Superior temporal gyrus (tissue), 1 donor: ENCODE measurements at regions not wholly inside any gene's neighbourhood (a gene's known extent, or its start where the extent isn't known, plus 50 kb on each side); places are given as distances from the start of the nearest gene placed in this dataset.

ENCODE experiments used
- DNase-seq: peaks from one replicate; pipeline ENCODE4 v3.0.0-alpha.2; 2016; ENCODE audit errors: extremely low spot score

DNA sequence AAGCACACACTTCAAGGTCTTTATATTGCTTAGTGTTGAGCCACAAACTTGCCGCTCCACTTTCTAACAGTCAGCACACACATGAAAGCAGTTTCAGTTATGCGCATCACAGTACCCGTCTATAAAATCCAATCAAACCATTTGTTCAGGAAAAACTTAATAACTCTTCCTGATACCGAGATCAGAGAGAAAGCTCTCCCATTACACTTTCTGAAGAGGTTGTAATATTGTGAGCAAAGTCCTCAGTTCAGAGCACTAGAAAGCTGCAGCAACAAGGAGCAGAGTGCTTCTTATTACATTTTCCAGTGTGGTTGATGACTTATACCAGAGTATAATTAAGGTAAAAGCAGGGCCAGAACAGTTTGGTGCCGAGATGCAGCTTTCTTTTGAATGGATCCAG is 102.8 kb upstream of the F3 start:
- DNase-seq = no peak

DNA sequence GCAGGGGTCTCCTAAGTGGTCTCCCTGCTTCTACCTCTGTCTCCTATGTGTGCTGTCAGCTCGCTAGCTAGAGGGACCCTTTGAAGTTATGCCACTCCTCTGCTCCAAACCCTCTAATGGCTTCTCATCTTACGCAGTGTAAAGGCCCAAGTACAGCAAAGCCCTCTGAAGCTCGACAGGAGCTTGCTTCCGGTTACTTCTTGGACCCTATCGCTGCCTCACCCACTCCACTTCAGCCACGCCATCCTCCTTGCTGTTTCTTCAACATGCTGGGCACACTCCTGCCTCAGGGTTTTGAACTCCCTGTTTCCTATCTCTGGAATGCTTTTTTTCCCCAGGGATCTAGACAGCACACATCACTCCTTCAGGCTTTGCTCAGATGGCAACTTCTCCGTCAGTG is 102.3 kb upstream of the F3 start:
- no peak for DNase-seq

DNA sequence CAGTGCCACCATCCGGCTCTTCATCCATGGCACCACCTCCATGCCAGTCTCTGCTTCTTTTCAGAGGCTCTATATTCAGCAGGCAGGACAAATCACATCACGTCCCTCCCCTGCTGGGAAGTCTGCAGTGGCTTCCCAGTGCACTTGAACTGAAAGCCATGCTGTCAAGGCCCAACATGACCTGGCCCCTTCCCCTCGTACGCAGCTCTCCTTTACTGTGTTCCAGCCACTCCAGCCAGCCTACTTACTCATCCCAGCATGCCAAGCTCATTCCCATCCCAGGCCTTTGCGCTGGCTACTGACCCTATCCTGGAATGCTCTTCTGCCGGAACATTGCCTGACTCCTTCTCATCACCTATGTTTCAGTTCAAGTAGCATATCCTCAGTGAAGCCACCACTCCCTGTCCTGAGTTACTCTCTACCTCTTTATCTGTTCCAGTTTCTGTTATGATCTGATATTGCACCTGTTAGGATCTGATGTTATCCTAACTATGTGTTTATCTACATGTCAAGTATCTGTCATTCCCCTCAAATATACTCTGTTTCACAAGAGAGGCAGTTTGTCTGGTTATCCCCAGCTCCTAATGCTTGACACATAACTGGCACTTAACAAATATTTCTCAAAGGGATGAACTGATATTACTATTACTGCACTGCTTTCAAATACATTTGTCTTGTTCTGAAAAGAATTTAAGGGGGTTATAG is 101.2 kb upstream of the F3 start:
- no peak for DNase-seq

GRCh38 chr1:94641990-94642389 is 100.4 kb upstream of the F3 start:
- no peak for DNase-seq

GRCh38 chr1:94640125-94640524 is 98.6 kb upstream of the F3 start:
- no peak for DNase-seq

- DNase-seq = no peak
Observed at GRCh38 chr1:94637121-94637520, 95.6 kb upstream of the F3 start.

DNA sequence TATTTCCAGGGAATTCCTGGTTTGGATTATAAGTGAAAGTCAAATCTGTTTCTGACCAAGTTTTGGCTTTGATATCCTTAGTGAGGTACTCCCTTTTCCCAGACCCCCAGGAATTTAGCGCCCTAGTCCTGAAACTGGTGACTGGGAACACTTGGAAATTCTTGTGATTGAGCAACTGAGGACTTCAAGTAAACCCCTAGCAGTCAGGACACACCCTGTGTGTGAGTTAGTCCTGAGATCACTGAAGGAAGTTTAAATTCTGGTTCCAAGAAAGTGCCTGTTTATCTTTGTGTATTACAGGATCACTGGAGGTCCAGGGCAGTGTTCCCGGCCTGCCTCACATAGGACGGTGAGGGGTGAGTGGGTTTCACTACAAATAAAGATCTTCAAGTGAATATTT is 95.1 kb upstream of the F3 start:
- DNase-seq = no peak

- no peak for DNase-seq
Observed at GRCh38 chr1:94636100-94636499, 94.5 kb upstream of the F3 start.

GRCh38 chr1:94634977-94635416 is 93.4 kb upstream of the F3 start:
- no peak for DNase-seq

DNA sequence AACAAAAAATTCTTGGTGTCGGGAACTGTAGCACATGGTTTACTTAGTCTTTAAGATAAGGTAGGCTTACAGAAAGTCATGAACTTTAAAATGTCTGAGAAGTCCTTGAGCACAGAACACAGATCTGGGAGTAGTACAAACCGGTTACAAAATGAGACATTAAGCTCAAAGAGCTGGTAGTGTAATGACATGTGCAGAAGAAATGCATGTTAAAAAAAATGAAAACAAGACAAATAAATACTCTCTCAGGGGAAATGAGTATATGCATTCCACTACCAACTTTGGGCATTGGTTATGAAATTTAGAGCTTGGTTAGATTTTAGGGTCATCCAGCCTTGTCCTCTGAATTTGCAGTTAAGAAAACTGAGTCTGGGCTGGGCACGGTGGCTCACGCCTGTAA is 91.5 kb upstream of the F3 start:
- no peak for DNase-seq

DNA sequence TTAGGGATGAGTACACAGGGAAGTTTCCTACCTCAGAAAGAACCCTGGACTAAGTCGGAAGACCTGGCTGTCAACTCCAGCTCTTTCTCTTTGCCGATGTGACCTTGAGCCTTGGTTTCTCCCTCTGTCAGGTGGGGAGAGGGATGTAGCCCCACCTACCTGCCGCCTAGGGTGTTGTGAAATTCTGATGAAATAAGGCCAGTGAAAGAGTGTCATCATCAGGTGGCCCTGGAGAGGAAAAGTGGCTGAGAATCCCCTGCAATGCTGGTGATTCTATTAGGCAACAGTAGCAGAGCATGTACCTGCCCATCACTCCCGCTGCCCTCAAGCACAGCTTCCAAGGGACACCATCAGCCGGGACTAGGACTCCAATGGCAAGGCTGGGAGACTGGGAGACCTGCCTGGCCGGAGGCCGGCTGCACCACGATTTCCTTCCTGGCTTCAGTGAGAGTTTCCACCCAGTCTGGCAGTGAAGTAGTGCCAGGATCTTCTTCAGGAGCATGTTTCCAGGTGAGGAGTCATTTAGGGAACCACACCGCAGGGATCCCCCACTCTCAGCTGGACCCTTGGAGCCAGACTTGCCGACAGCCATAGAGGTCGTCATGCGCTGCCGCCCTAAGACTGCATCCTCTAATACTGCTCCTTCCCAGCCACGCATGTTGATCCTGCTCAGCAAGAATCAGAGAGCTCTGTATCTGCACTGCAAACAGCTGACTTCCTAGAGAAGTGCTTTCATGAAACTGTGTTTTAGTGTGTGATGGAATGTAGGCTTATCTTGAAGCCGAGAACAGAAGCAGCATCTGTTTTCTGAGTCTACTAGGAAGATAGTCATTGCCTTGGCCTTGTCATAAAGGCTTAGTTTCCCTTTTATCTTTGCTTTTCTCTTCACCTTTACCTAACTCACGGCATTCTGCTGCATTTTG is 88.0 kb upstream of the F3 start:
- DNase-seq = no peak

GRCh38 chr1:94628499-94628843 is 86.9 kb upstream of the F3 start:
- no peak for DNase-seq

DNA sequence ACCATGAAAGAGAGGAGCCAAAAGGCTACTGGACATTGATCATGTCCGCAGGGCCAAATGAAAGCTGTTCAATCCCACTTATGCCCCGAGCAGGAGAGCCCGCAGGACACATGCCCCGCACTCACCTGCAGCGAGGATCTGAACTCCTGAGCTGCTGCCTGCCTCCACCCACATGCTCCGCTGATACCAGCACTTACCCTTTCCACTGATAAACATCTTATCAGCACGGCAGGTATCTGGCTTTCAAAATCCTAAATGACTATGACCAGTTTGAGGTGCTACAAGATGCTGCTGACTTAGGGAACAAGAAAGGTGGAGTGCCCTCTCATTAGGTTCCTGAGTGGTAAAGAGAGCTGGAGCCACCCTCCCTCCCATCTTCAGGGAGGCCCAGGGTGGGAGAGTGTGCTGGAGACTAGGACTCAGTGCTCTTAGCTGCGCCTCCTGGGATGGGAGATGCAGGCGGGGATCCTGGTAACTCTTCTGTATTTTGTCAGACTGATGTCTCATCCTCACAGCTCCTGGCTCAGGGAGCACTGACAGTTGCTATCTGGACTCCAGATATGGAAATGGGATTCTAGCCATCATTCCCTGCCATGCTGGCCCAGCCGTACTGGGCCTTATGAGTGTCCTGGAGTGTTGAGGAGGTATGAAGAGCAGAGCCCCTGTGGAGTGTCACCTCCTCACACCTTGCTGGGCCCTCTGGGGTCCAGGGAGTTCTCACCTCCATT is 86.4 kb upstream of the F3 start:
- no peak for DNase-seq

DNA sequence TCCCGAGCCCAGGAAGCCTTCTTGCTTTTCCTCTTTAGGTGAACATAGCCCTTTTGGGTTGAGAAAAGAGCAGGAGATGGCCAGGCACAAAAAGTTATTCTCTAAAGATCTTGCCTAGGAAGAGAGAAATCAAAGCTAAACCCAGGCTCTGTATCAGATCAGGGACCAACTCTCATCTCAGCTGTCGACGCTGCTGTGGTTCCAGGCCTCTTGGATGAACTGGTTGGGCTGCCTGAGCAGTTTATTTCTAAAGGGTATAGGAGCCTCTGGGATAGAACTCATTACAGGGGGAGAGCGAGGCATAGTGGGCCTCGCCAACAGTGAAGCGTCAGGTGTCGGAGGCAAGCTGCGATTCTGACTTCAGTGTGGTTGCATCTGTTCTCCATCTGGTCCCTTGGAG is 82.6 kb upstream of the F3 start:
- DNase-seq = no peak

- no peak for DNase-seq
Observed at GRCh38 chr1:94623560-94624148, 82.1 kb upstream of the F3 start.

DNA sequence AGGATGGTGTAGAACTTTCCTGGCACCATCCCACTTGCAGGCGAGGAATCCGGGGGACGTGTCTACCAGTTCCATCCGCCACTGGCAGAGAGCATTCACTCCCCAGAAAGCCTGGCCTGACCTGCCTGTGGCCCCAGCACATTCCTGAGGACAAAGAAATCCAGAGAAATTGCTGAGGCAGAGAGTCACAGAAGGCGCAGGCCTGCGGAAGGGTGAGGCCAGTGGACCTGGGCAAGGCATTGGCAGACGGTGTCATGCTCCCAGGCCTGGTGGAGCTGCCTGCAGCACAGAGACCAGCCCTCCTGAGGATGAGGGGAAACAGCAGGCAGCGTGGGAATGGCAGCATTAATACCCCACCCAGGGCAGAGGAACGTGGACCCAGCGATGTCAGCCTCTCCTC is 81.2 kb upstream of the F3 start:
- DNase-seq = no peak

GRCh38 chr1:94621802-94622201 is 80.2 kb upstream of the F3 start:
- DNase-seq = no peak

DNA sequence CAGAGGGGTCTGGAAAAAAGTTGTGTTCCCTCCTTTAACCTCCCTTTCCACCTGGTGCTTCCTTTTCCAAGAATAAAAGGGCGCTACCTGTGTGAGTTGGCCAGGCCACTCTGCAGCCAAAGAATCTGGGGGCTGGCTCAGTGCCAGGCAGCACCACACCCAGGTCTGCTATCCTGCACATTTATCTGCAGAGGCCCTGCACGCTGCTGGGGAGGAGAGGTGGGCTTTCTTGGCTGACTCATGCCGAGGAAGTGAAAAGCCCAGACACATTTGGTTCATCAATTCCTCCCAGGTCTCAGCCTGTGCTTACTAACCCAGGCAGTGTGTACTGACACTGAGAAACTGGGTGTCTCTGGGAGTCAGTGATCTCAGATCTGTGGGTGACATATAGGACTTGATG is 79.8 kb upstream of the F3 start:
- no peak for DNase-seq

DNA sequence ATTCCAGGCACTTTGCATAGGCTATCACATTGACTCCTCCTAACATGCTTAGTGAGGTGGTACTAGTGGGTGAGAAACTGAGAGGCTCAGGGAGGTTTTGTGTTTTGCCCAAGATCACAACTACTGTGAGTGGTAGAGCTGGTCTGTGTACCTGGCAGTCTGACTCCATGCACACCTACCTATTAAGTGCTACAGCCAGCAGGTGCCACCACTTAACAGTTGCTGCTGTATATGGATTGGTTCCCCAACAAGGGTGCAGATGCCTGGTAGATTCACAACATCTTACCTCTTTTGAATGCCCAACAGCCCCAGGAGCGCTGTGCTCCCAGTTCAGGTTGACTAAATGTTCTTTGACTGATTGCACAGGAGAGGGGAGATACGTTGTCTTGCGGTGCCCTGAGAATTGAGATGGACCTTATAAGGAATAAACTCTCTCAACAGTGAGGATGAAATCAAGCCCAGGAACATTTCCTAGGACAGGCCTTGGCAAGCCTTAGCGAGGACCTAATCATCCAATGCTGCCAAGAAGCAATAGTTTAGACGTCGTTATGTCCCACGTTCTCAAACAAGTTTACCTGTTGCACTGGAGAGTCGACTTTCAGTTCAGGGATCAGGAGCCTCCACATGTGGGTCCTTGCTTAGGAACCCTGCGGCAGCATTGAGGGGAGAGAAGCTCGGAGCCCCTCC is 78.9 kb upstream of the F3 start:
- DNase-seq = no peak

- DNase-seq = no peak
Observed at GRCh38 chr1:94619731-94620130, 78.2 kb upstream of the F3 start.

GRCh38 chr1:94617957-94618739 is 76.6 kb upstream of the F3 start:
- no peak for DNase-seq
